ENCODE measurements at regions not wholly inside any gene's neighbourhood (a gene's known extent, or its start where the extent isn't known, plus 50 kb on each side); places are given as distances from the start of the nearest gene placed in this dataset.

- Histone ChIP-seq H3K27me3 (no peaks in the 10 kb centered on the region), H3K9me3 (no peaks in the 10 kb centered on the region), H3K4me1 (no peaks in the 10 kb centered on the region), H3K27ac (no peak overlapping the region), H3K36me3 (no peaks in the 10 kb centered on the region), H3K4me3 (no peak overlapping the region)
- TF ChIP-seq, protein P1, sequence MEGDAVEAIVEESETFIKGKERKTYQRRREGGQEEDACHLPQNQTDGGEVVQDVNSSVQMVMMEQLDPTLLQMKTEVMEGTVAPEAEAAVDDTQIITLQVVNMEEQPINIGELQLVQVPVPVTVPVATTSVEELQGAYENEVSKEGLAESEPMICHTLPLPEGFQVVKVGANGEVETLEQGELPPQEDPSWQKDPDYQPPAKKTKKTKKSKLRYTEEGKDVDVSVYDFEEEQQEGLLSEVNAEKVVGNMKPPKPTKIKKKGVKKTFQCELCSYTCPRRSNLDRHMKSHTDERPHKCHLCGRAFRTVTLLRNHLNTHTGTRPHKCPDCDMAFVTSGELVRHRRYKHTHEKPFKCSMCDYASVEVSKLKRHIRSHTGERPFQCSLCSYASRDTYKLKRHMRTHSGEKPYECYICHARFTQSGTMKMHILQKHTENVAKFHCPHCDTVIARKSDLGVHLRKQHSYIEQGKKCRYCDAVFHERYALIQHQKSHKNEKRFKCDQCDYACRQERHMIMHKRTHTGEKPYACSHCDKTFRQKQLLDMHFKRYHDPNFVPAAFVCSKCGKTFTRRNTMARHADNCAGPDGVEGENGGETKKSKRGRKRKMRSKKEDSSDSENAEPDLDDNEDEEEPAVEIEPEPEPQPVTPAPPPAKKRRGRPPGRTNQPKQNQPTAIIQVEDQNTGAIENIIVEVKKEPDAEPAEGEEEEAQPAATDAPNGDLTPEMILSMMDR (IDR thresholded peaks at IDR 0.05): no peak
- TF ChIP-seq POLR2A (IDR thresholded peaks at IDR 0.05): no peak
- intact Hi-C loops (cut with DNase I; ENCODE audit: low total_unique reads): no loop called here
- no peak for DNase-seq
Measured at GRCh38 chr3:25015599-25015998, 412.5 kb upstream of the RARB start.

DNA sequence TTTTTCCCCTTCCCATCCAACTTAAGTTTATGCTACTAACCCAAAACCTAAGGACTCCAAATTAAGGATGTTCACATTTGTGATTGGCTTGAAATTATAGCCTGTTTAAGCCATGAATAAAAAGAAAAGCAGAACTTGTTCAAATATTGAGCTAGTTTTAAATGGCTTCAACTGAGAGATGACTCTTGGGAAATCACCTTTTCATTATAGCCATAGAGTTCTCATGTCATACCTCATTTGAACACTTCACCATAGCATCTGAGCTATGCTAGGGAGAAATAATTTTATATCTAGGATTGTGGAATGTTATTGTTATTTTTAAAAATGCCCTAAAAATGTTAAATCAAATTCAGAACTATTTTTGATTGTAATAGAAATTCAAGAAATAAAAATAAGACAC lies 409.2 kb upstream of the RARB start:
- no peak overlapping the region for H3K27ac ChIP-seq
- no peak for DNase-seq
- no peak for TF ChIP-seq POLR2A (IDR thresholded peaks at IDR 0.05)
- TF ChIP-seq, protein P1 (IDR thresholded peaks at IDR 0.05): no peak
- intact Hi-C loops (cut with DNase I; ENCODE audit: low total_unique reads): no loop called here
- no peaks in the 10 kb centered on the region for H3K9me3 ChIP-seq
- H3K27me3 ChIP-seq: no peaks in the 10 kb centered on the region
- H3K4me1 ChIP-seq: no peaks in the 10 kb centered on the region
- H3K36me3 ChIP-seq: no peaks in the 10 kb centered on the region
- H3K4me3 ChIP-seq: no peak overlapping the region

DNA sequence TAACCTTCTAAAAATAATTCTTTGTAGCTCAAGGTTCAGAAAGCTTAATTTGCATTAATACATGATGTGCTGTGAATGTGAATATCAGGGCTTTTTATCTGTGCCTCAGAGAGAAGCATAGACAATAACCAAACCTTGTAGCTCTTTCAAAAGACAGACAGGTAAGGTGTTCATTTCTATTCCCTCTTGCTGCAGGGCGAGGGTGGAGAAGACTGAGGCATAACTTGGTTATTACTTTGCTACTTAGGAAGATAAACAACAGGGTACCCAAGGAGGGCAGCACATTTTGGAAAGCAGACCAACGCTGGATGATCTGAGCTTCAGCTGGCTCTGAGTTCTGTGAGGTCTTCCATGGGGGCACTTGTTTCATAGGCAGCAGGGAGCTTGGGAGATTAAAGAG lies 408.6 kb upstream of the RARB start:
- Histone ChIP-seq H3K4me3 (no peak overlapping the region), H3K27me3 (no peaks in the 10 kb centered on the region), H3K4me1 (no peaks in the 10 kb centered on the region), H3K9me3 (no peaks in the 10 kb centered on the region), H3K27ac (no peak overlapping the region), H3K36me3 (no peaks in the 10 kb centered on the region)
- intact Hi-C loops (cut with DNase I; ENCODE audit: low total_unique reads): no loop called here
- no peak for DNase-seq
- TF ChIP-seq POLR2A (IDR thresholded peaks at IDR 0.05): no peak

GRCh38 chr3:25021816-25022215 lies 406.2 kb upstream of the RARB start:
- Histone ChIP-seq H3K9me3 (no peaks in the 10 kb centered on the region), H3K4me1 (no peaks in the 10 kb centered on the region), H3K4me3 (no peak overlapping the region), H3K27me3 (no peaks in the 10 kb centered on the region), H3K27ac (no peak overlapping the region), H3K36me3 (no peaks in the 10 kb centered on the region)
- TF ChIP-seq, protein P1 (IDR thresholded peaks at IDR 0.05): peak; percentile 42 to 67 (median 52)
- no peak for TF ChIP-seq POLR2A (IDR thresholded peaks at IDR 0.05)
- no peak for DNase-seq
- intact Hi-C loops (cut with DNase I; ENCODE audit: low total_unique reads): no loop called here

DNA sequence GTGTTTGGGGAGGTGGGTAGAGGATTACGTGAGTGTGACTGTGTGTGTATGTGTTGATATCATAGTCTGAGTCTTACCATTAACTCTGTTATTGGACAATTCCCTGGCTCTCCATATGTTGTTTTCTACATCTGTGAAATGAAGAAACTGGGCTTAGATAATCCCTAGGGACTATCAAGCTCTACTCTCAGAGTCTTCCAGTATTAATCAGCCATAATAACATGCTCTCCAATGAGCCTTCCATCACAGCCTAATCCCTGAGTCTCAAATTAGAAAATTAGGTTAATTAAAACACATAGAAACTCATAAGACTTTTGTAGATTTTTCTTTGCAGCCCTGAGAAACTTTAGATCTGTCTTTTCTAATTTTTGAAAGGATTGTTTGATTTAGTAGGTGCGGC lies 404.2 kb upstream of the RARB start:
- no peaks in the 10 kb centered on the region for H3K27me3 ChIP-seq
- intact Hi-C loops (cut with DNase I; ENCODE audit: low total_unique reads): no loop called here

More for the DNA sequence above, 404.2 kb upstream of the RARB start:
- TF ChIP-seq POLR2A (IDR thresholded peaks at IDR 0.05): no peak
- TF ChIP-seq, protein P1 (IDR thresholded peaks at IDR 0.05): no peak
- no peak overlapping the region for H3K27ac ChIP-seq
- peaks cover 0 to 5% of the 10 kb centered on the region in 2 donors for H3K4me1 ChIP-seq
- DNase-seq: no peak
- H3K9me3 ChIP-seq: no peaks in the 10 kb centered on the region
- H3K4me3 ChIP-seq: no peak overlapping the region
- H3K36me3 ChIP-seq: no peaks in the 10 kb centered on the region
